AG04450 (cell line): ENCODE measurements at regions not wholly inside any gene's neighbourhood (a gene's known extent, or its start where the extent isn't known, plus 50 kb on each side); places are given as distances from the start of the nearest gene placed in this dataset. TPM values are rescaled to one million over a fixed set of nuclear protein-coding genes. Genes with fewer than 3 reads are reported as not detected.
"Not testable (repeated sequence)": the region's sequence is repeated elsewhere in the genome, so short reads cannot be mapped to it uniquely, and the experiment has no call there.

Experiments
- CTCF ChIA-PET: fragments of 300-600, 350-600 bp; formaldehyde crosslinking; extraction: SDS; loops from one replicate; lab custom pipeline; 2022; ENCODE audit warnings: antibody characterized with exemption, inconsistent platforms; lab: Charles Lee
- POLR2A ChIA-PET: fragments of 350-600 bp; formaldehyde crosslinking; extraction: SDS; loops from one replicate; lab custom pipeline; 2021; ENCODE audit warnings: antibody characterized with exemption, inconsistent platforms; lab: Yijun Ruan, JAX
- DNase-seq: peaks from one replicate; pipeline ENCODE4 v3.0.0-alpha.2; 2011; ENCODE audit warnings: low read depth, low spot score
- H3K27ac ChIP-seq: one replicate; pipeline ENCODE4 v1.5.1; 2012; ENCODE audit warnings: low read depth, low read length, control low read depth
- H3K27me3 ChIP-seq: one replicate; pipeline ENCODE4 v1.6.0; 2012; ENCODE audit warnings: low read length; ENCODE audit not compliant: control insufficient read depth, insufficient read depth
- H3K4me3 ChIP-seq: 2 replicates; pipeline ENCODE4 v1.5.1; 2011; ENCODE audit warnings: mild to moderate bottlenecking, low read depth, low read length, control low read depth
- H3K9me3 ChIP-seq: 2 replicates; pipeline ENCODE4 v1.5.1; 2012; ENCODE audit warnings: low read length; ENCODE audit not compliant: control insufficient read depth, insufficient read depth
- small RNA-seq: library from RNA; depleted of rRNA; stranded (forward); fragments of <200 nt; gene quantifications from one replicate; pipeline ENCODE3, GENCODE V24; 2012; ENCODE audit warnings: low read depth; ENCODE audit not compliant: insufficient read length

DNA sequence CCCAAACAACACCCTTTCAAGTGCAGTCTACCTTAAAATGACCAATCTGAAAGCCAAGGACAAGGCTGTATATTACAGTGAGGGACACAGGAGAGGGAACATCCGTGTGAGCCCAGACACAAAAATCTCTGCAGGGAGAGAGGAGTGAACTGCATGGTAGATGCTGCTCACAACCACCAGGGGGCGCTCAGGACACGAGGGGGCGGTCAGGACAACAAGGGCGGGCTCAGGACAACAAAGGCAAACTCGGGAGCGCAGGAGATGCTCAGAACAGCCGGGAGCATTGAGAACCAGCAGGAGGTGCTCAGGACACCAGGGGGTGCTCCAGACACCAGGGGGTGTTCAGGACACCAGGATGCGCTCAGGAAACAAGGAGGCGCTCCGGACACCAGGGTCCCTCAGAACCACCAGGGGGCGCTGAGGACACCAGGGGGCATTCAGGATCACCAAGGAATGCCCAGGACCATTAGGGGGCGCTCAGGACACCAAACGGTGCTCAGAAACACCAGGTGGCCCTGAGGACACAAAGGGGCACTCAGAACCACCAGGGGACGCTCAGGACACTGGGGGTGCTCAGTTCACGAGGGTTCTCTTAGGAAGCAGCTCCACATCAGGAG lies 357.0 kb downstream of the TP53TG3F start:
- H3K27ac ChIP-seq, CTCF ChIA-PET, POLR2A ChIA-PET, H3K4me3 ChIP-seq, DNase-seq, H3K27me3 ChIP-seq, H3K9me3 ChIP-seq: not testable (repeated sequence)

DNA sequence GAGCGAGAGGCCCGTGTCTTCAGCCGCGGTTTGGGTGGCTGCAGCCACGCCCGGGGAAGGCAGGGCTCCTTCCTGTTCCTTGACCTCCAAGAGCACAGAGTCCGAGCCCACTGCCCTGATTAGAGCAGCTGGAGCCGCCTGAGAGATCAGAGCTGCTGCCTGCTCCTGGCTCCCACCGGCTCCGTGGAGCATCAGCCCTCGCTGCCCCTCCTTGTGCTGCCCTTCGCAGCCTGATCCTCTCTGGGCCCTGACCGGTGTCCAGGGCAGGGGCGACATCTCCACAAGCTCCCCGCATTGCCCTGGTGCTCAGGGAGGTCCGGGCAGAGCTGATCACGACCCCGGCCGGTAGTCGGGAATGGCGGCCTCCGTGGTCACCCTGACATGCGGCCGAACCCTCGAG lies 365.3 kb downstream of the TP53TG3F start:
- H3K9me3 ChIP-seq, H3K4me3 ChIP-seq, DNase-seq, H3K27ac ChIP-seq, CTCF ChIA-PET, POLR2A ChIA-PET, H3K27me3 ChIP-seq: not testable (repeated sequence)

DNA sequence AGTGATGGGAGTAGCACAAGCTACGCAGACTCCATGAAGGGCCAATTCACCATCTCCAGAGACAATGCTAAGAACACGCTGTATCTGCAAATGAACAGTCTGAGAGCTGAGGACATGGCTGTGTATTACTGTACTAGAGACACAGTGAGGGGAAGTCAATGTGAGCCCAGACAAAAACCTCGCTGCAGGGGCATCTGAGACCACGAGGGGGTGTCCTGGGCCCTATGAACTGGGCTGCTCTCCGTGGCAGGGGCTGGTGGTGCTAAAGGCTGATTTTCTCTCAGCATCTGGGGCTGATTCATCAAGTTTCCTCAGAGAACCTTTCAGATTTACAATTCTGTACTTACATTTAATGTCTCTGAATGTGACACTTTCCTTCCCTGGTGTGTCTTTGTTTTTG lies 368.1 kb downstream of the TP53TG3F start:
- CTCF ChIA-PET, H3K9me3 ChIP-seq, DNase-seq, H3K4me3 ChIP-seq, H3K27me3 ChIP-seq, POLR2A ChIA-PET, H3K27ac ChIP-seq: not testable (repeated sequence)

DNA sequence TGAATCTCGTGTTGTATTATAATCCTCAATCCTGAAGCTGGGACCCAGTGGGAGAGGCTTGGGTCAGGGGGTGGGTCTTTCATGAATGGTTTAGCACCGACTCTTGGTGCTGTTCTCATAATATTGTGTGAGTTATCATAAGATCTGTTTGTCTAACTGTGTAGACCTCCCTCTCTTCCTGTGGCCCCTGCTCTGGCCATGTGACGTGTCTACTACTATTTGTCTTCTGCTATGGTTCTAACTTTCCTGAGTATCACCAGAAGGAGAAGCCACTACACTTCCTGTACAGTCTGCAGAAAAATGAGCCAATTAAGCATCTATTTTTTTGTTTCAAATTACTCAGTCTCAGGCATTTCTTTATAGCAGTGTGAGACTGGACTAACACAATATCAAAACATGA lies 379.7 kb downstream of the TP53TG3F start:
- CTCF ChIA-PET, H3K4me3 ChIP-seq, DNase-seq, H3K27me3 ChIP-seq, H3K27ac ChIP-seq, POLR2A ChIA-PET, H3K9me3 ChIP-seq: not testable (repeated sequence)

DNA sequence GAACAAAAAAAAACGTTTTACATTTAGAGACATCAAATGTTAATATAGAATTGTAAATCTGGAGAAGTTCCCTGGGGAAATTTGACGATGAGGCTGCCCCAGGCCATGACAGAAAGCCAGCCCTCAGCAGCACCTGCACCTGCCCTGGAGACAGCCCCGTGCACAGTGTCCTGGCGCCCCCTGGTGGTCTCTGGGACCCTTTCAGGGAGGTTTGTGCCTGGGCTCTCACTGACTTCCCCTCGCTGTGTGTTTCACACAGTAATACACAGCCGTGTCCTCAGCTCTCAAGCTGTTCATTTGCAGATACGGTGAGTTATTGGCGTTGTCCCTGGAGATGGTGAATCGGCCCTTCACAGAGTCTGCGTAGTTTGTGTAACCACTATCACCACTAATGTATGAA lies 385.1 kb downstream of the TP53TG3F start:
- CTCF ChIA-PET, DNase-seq, H3K27me3 ChIP-seq, H3K9me3 ChIP-seq, H3K4me3 ChIP-seq, H3K27ac ChIP-seq, POLR2A ChIA-PET: not testable (repeated sequence)

Small RNA genes lying in the stretch of these regions (small RNA-seq; reads per million reads assigned to genes)
- gene AC136428.2: not detected
- gene ENPP7P13: not detected
